Hematopoietic multipotent progenitor cell (in vitro differentiated cells): ENCODE measurements at regions not wholly inside any gene's neighbourhood (a gene's known extent, or its start where the extent isn't known, plus 50 kb on each side); places are given as distances from the start of the nearest gene placed in this dataset.

Experiments
- DNase-seq, 3 donors: peaks; one replicate each; pipeline ENCODE4 v3.0.0-alpha.2; 2011 to 2015; ENCODE audit warnings: low read depth in 2 of 3, low spot score in 2 of 3

- DNase-seq: no peak
Observed at GRCh38 chr3:8186213-8186612, 315.4 kb upstream of the LMCD1 start.

GRCh38 chr3:8187996-8188395 is 313.6 kb upstream of the LMCD1 start:
- DNase-seq: no peak

- DNase-seq: no peak
Observed at GRCh38 chr3:8189051-8189450, 312.6 kb upstream of the LMCD1 start.

- DNase-seq: no peak
Observed at GRCh38 chr3:8191406-8191805, 310.2 kb upstream of the LMCD1 start.

- no peak for DNase-seq
Observed at GRCh38 chr3:8197384-8197783, 304.2 kb upstream of the LMCD1 start.

- DNase-seq: no peak
Observed at GRCh38 chr3:8198605-8199004, 303.0 kb upstream of the LMCD1 start.

- no peak for DNase-seq
Observed at GRCh38 chr3:8200996-8201395, 300.6 kb upstream of the LMCD1 start.

GRCh38 chr3:8201886-8202285 is 299.7 kb upstream of the LMCD1 start:
- no peak for DNase-seq

GRCh38 chr3:8204331-8204730 is 297.3 kb upstream of the LMCD1 start:
- DNase-seq: no peak

GRCh38 chr3:8204853-8205650 is 296.6 kb upstream of the LMCD1 start:
- DNase-seq: no peak

GRCh38 chr3:8205881-8206280 is 295.7 kb upstream of the LMCD1 start:
- no peak for DNase-seq

- no peak for DNase-seq
Observed at GRCh38 chr3:8206971-8207617, 294.5 kb upstream of the LMCD1 start.

- no peak for DNase-seq
Observed at GRCh38 chr3:8210882-8211341, 290.7 kb upstream of the LMCD1 start.

- DNase-seq: no peak
Observed at GRCh38 chr3:8212794-8213193, 288.8 kb upstream of the LMCD1 start.

- no peak for DNase-seq
Observed at GRCh38 chr3:8213286-8213685, 288.3 kb upstream of the LMCD1 start.

- no peak for DNase-seq
Observed at GRCh38 chr3:8215821-8216220, 285.8 kb upstream of the LMCD1 start.

- no peak for DNase-seq
Observed at GRCh38 chr3:8218353-8218940, 283.2 kb upstream of the LMCD1 start.

- no peak for DNase-seq
Observed at GRCh38 chr3:8220291-8220690, 281.3 kb upstream of the LMCD1 start.

GRCh38 chr3:8223766-8224165 is 277.9 kb upstream of the LMCD1 start:
- DNase-seq: no peak

GRCh38 chr3:8224941-8225340 is 276.7 kb upstream of the LMCD1 start:
- no peak for DNase-seq

GRCh38 chr3:8233938-8234337 is 267.7 kb upstream of the LMCD1 start:
- no peak for DNase-seq

- DNase-seq: no peak
Observed at GRCh38 chr3:8236264-8236663, 265.4 kb upstream of the LMCD1 start.
